ENCODE measurements at regions not wholly inside any gene's neighbourhood (a gene's known extent, or its start where the extent isn't known, plus 50 kb on each side); places are given as distances from the start of the nearest gene placed in this dataset.

GRCh38 chr16:65229191-65229662 lies 107.4 kb upstream of the CDH11 start:
- no peaks in the 10 kb centered on the region for H3K9me3 ChIP-seq (ENCODE audit: control insufficient read depth, low read length)
- H3K4me3 ChIP-seq (ENCODE audit: low read length): no peak overlapping the region
- intact Hi-C loops (cut with DNase I): no loop called here
- H3K4me1 ChIP-seq (ENCODE audit: control insufficient read depth, insufficient read depth, low read length): no peaks in the 10 kb centered on the region
- no peak for DNase-seq
- no peaks in the 10 kb centered on the region for H3K27me3 ChIP-seq (ENCODE audit: control insufficient read depth, insufficient read depth)
- WGBS: 84% methylated on average over 3 of the region's 3 CpGs
- no peak overlapping the region for H3K27ac ChIP-seq (ENCODE audit: low read length)
- no peak for ATAC-seq

GRCh38 chr16:65227150-65227835 lies 105.4 kb upstream of the CDH11 start:
- WGBS: 97% methylated on average over 1 of the region's 1 CpG
- no peak for ATAC-seq

GRCh38 chr16:65226077-65226476 lies 104.2 kb upstream of the CDH11 start:
- no peak overlapping the region for H3K27ac ChIP-seq (ENCODE audit: low read length)
- intact Hi-C loops (cut with DNase I): no loop called here
- 92% methylated on average over 1 of the region's 1 CpG for WGBS
- H3K4me1 ChIP-seq (ENCODE audit: control insufficient read depth, insufficient read depth, low read length): no peaks in the 10 kb centered on the region
- H3K9me3 ChIP-seq (ENCODE audit: control insufficient read depth, low read length): no peaks in the 10 kb centered on the region
- no peak overlapping the region for H3K4me3 ChIP-seq (ENCODE audit: low read length)
- DNase-seq (no peak), ATAC-seq (no peak)
- H3K27me3 ChIP-seq (ENCODE audit: control insufficient read depth, insufficient read depth): no peaks in the 10 kb centered on the region

More at GRCh38 chr16:65227150-65227835, 105.4 kb upstream of the CDH11 start:
- no peaks in the 10 kb centered on the region for H3K27me3 ChIP-seq (ENCODE audit: control insufficient read depth, insufficient read depth)
- no peak overlapping the region for H3K4me3 ChIP-seq (ENCODE audit: low read length)
- intact Hi-C loops (cut with DNase I): no loop called here
- DNase-seq: no peak
- H3K4me1 ChIP-seq (ENCODE audit: control insufficient read depth, insufficient read depth, low read length): no peaks in the 10 kb centered on the region
- no peaks in the 10 kb centered on the region for H3K9me3 ChIP-seq (ENCODE audit: control insufficient read depth, low read length)
- H3K27ac ChIP-seq (ENCODE audit: low read length): no peak overlapping the region

- H3K27ac ChIP-seq (ENCODE audit: low read length): no peak overlapping the region
- DNase-seq: no peak
- H3K4me3 ChIP-seq (ENCODE audit: low read length): no peak overlapping the region
- no peak for ATAC-seq
- H3K27me3 ChIP-seq (ENCODE audit: control insufficient read depth, insufficient read depth): no peaks in the 10 kb centered on the region
- intact Hi-C loops (cut with DNase I): no loop called here
- 85% methylated on average over 5 of the region's 5 CpGs for WGBS
- no peaks in the 10 kb centered on the region for H3K9me3 ChIP-seq (ENCODE audit: control insufficient read depth, low read length)
- H3K4me1 ChIP-seq (ENCODE audit: control insufficient read depth, insufficient read depth, low read length): no peaks in the 10 kb centered on the region
Measured at GRCh38 chr16:65225488-65225887, 103.6 kb upstream of the CDH11 start.

- H3K4me1 ChIP-seq (ENCODE audit: control insufficient read depth, insufficient read depth, low read length): no peaks in the 10 kb centered on the region
- no peak for DNase-seq
- no peaks in the 10 kb centered on the region for H3K9me3 ChIP-seq (ENCODE audit: control insufficient read depth, low read length)
- no peak overlapping the region for H3K27ac ChIP-seq (ENCODE audit: low read length)
- no peaks in the 10 kb centered on the region for H3K27me3 ChIP-seq (ENCODE audit: control insufficient read depth, insufficient read depth)
- intact Hi-C loops (cut with DNase I): no loop called here
- 70% methylated on average over 1 of the region's 1 CpG for WGBS
- H3K4me3 ChIP-seq (ENCODE audit: low read length): no peak overlapping the region
- no peak for ATAC-seq
Measured at GRCh38 chr16:65224994-65225393, 103.1 kb upstream of the CDH11 start.

GRCh38 chr16:65224471-65224870 lies 102.6 kb upstream of the CDH11 start:
- no peaks in the 10 kb centered on the region for H3K27me3 ChIP-seq (ENCODE audit: control insufficient read depth, insufficient read depth)
- intact Hi-C loops (cut with DNase I): no loop called here
- ATAC-seq: no peak

GRCh38 chr16:65223335-65223734 lies 101.5 kb upstream of the CDH11 start:
- ATAC-seq (no peak), DNase-seq (no peak)
- H3K4me1 ChIP-seq (ENCODE audit: control insufficient read depth, insufficient read depth, low read length): no peaks in the 10 kb centered on the region
- 66% methylated on average over 3 of the region's 3 CpGs for WGBS
- H3K27me3 ChIP-seq (ENCODE audit: control insufficient read depth, insufficient read depth): no peaks in the 10 kb centered on the region
- H3K9me3 ChIP-seq (ENCODE audit: control insufficient read depth, low read length): no peaks in the 10 kb centered on the region
- no peak overlapping the region for H3K4me3 ChIP-seq (ENCODE audit: low read length)
- no peak overlapping the region for H3K27ac ChIP-seq (ENCODE audit: low read length)
- intact Hi-C loops (cut with DNase I): no loop called here

More at GRCh38 chr16:65224471-65224870, 102.6 kb upstream of the CDH11 start:
- Histone ChIP-seq H3K4me1 (ENCODE audit: control insufficient read depth, insufficient read depth, low read length) (no peaks in the 10 kb centered on the region), H3K4me3 (ENCODE audit: low read length) (no peak overlapping the region), H3K27ac (ENCODE audit: low read length) (no peak overlapping the region), H3K9me3 (ENCODE audit: control insufficient read depth, low read length) (no peaks in the 10 kb centered on the region)
- 83% methylated on average over 2 of the region's 2 CpGs for WGBS
- no peak for DNase-seq

GRCh38 chr16:65222536-65222935 lies 100.7 kb upstream of the CDH11 start:
- no peaks in the 10 kb centered on the region for H3K4me1 ChIP-seq (ENCODE audit: control insufficient read depth, insufficient read depth, low read length)

GRCh38 chr16:65222049-65222448 lies 100.2 kb upstream of the CDH11 start:
- WGBS: 73% methylated on average over 1 of the region's 1 CpG
- DNase-seq: no peak

More at GRCh38 chr16:65222536-65222935, 100.7 kb upstream of the CDH11 start:
- Histone ChIP-seq H3K4me3 (ENCODE audit: low read length) (no peak overlapping the region), H3K27me3 (ENCODE audit: control insufficient read depth, insufficient read depth) (no peaks in the 10 kb centered on the region), H3K9me3 (ENCODE audit: control insufficient read depth, low read length) (no peaks in the 10 kb centered on the region), H3K27ac (ENCODE audit: low read length) (no peak overlapping the region)
- intact Hi-C loops (cut with DNase I): no loop called here
- no peak for ATAC-seq
- no peak for DNase-seq
- WGBS: 81% methylated on average over 6 of the region's 6 CpGs

GRCh38 chr16:65219786-65220185 lies 97.9 kb upstream of the CDH11 start:
- intact Hi-C loops (cut with DNase I): no loop called here
- Histone ChIP-seq H3K9me3 (ENCODE audit: control insufficient read depth, low read length) (no peaks in the 10 kb centered on the region), H3K4me1 (ENCODE audit: control insufficient read depth, insufficient read depth, low read length) (no peaks in the 10 kb centered on the region), H3K27ac (ENCODE audit: low read length) (no peak overlapping the region), H3K4me3 (ENCODE audit: low read length) (no peak overlapping the region), H3K27me3 (ENCODE audit: control insufficient read depth, insufficient read depth) (no peaks in the 10 kb centered on the region)
- WGBS: 100% methylated on average over 1 of the region's 1 CpG
- ATAC-seq (no peak), DNase-seq (no peak)

More at GRCh38 chr16:65222049-65222448, 100.2 kb upstream of the CDH11 start:
- no peak for ATAC-seq
- intact Hi-C loops (cut with DNase I): no loop called here
- Histone ChIP-seq H3K4me1 (ENCODE audit: control insufficient read depth, insufficient read depth, low read length) (no peaks in the 10 kb centered on the region), H3K4me3 (ENCODE audit: low read length) (no peak overlapping the region), H3K9me3 (ENCODE audit: control insufficient read depth, low read length) (no peaks in the 10 kb centered on the region), H3K27ac (ENCODE audit: low read length) (no peak overlapping the region), H3K27me3 (ENCODE audit: control insufficient read depth, insufficient read depth) (no peaks in the 10 kb centered on the region)

- ATAC-seq: no peak
- intact Hi-C loops (cut with DNase I): no loop called here
- no peaks in the 10 kb centered on the region for H3K27me3 ChIP-seq (ENCODE audit: control insufficient read depth, insufficient read depth)
- H3K9me3 ChIP-seq (ENCODE audit: control insufficient read depth, low read length): no peaks in the 10 kb centered on the region
- WGBS: 73% methylated on average over 3 of the region's 3 CpGs
- H3K27ac ChIP-seq (ENCODE audit: low read length): no peak overlapping the region
- no peaks in the 10 kb centered on the region for H3K4me1 ChIP-seq (ENCODE audit: control insufficient read depth, insufficient read depth, low read length)
- no peak overlapping the region for H3K4me3 ChIP-seq (ENCODE audit: low read length)
- no peak for DNase-seq
Measured at GRCh38 chr16:65218348-65218747, 96.5 kb upstream of the CDH11 start.
